C4-2B (cell line): ENCODE measurements at regions not wholly inside any gene's neighbourhood (a gene's known extent, or its start where the extent isn't known, plus 50 kb on each side); places are given as distances from the start of the nearest gene placed in this dataset.

Source experiments
- ZFX ChIP-seq: fragments of 450-650 bp; IDR thresholded peaks from 2 replicates; pipeline ENCODE4 v1.6.1; 2017
- TF ChIP-seq, protein P1 (sequence below): fragments of 450-650 bp; conservative IDR thresholded peaks from 2 replicates; pipeline ENCODE4 v1.5.1; 2017; ENCODE audit warnings: mild to moderate bottlenecking

DNA sequence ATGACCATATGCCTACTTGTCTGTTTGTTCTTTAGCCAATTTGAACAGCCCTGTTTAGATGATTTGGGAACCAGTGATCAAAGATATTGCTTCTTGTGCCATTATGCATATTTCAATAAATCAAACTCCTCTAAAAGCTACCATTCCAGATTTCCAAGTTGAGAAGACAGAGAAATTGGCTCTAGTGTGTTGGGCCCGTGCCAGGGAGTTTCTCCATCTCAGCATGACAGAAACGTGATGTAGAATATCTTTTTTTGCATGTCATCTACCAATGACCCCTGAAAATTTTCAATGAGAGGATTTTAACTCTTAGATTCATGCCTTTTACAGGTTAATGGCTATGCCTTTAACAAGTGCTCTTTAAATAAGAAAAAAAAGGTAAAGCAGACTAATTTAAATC lies 50.7 kb upstream of the CABCOCO1 start:
- TF ChIP-seq, protein P1, sequence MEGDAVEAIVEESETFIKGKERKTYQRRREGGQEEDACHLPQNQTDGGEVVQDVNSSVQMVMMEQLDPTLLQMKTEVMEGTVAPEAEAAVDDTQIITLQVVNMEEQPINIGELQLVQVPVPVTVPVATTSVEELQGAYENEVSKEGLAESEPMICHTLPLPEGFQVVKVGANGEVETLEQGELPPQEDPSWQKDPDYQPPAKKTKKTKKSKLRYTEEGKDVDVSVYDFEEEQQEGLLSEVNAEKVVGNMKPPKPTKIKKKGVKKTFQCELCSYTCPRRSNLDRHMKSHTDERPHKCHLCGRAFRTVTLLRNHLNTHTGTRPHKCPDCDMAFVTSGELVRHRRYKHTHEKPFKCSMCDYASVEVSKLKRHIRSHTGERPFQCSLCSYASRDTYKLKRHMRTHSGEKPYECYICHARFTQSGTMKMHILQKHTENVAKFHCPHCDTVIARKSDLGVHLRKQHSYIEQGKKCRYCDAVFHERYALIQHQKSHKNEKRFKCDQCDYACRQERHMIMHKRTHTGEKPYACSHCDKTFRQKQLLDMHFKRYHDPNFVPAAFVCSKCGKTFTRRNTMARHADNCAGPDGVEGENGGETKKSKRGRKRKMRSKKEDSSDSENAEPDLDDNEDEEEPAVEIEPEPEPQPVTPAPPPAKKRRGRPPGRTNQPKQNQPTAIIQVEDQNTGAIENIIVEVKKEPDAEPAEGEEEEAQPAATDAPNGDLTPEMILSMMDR = no peak
- TF ChIP-seq ZFX = no peak
